OCI-LY3 (cell line): ENCODE measurements at regions not wholly inside any gene's neighbourhood (a gene's known extent, or its start where the extent isn't known, plus 50 kb on each side); places are given as distances from the start of the nearest gene placed in this dataset.

Experiments
- EZH2phosphoT487 ChIP-seq: fragments of 200-600 bp; shearing (Covaris generic); IDR thresholded peaks from 2 replicates; pipeline ENCODE4 v1.6.1; 2018; ENCODE audit warnings: antibody characterized with exemption, mixed run types, low read depth
- TF ChIP-seq, protein P1 (sequence below): fragments of 200-600, 300-600 bp; sonication (generic); IDR thresholded peaks from 2 replicates; pipeline ENCODE4 v1.5.1; 2014; ENCODE audit warnings: antibody characterized with exemption, low read length, low read depth

DNA sequence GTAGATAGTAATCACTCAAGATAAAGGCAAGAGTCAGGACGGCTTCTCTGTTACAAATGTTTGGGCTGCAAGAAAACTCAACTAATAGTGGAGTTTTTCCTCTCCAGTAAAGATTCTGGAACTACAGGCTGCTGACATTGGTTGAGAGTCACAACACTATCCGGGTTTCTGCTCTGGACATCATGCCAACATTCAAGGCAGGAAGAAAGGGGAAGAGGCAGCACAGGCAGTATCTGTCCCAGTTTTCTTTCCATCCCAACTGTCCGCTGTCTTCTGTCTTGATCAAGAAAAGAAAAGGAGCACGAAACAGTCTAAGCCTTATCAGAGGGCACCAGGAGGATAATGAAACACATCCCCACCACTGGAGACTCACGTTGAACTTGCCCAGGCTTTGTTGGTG, 132.1 kb downstream of the MAIP1 start:
- TF ChIP-seq, protein P1, sequence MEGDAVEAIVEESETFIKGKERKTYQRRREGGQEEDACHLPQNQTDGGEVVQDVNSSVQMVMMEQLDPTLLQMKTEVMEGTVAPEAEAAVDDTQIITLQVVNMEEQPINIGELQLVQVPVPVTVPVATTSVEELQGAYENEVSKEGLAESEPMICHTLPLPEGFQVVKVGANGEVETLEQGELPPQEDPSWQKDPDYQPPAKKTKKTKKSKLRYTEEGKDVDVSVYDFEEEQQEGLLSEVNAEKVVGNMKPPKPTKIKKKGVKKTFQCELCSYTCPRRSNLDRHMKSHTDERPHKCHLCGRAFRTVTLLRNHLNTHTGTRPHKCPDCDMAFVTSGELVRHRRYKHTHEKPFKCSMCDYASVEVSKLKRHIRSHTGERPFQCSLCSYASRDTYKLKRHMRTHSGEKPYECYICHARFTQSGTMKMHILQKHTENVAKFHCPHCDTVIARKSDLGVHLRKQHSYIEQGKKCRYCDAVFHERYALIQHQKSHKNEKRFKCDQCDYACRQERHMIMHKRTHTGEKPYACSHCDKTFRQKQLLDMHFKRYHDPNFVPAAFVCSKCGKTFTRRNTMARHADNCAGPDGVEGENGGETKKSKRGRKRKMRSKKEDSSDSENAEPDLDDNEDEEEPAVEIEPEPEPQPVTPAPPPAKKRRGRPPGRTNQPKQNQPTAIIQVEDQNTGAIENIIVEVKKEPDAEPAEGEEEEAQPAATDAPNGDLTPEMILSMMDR = no peak
- TF ChIP-seq EZH2phosphoT487 = no peak
